HepG2 (cell line): ENCODE measurements at regions not wholly inside any gene's neighbourhood (a gene's known extent, or its start where the extent isn't known, plus 50 kb on each side); places are given as distances from the start of the nearest gene placed in this dataset.

ENCODE experiments used
- ATAC-seq: fragments of 200-7000 bp; cut with Tn5 transposase; 3 replicates; pipeline ENCODE4 v1.9.1; 2020; ENCODE audit warnings: mild to moderate bottlenecking, moderate library complexity
- BruUV-seq: library from RNA; stranded (reverse); fragments of 400-500 nt; replicated peaks from 2 replicates; lab custom pipeline; 2021; lab: Mats Ljungman, UMichigan
- CTCF ChIA-PET: fragments of 300-600 bp; formaldehyde crosslinking; extraction: SDS; loops from one replicate; lab custom pipeline; 2021; ENCODE audit warnings: low total read pairs, inconsistent platforms, low intra/inter-chr PET ratio; lab: Yijun Ruan, JAX
- POLR2A ChIA-PET: fragments of 350-600 bp; sonication (Branson Sonifier 250); formaldehyde crosslinking; loops from one replicate; lab custom pipeline; 2020; ENCODE audit warnings: antibody characterized with exemption, inconsistent platforms; lab: Yijun Ruan, JAX
- DNase-seq: peaks from one replicate; pipeline ENCODE4 v3.0.0-alpha.2; 2015; ENCODE audit warnings: low spot score
- FAIRE-seq: peaks from 3 replicates; lab custom pipeline; 2011; peaks lifted over from hg19 to GRCh38; lab: Jason Lieb, UNC
- H2AFZ ChIP-seq: one replicate; pipeline ENCODE4 v1.6.1; 2011; ENCODE audit warnings: low read length, inconsistent platforms
- H3K27ac ChIP-seq: fragments of 300-600 bp; 3 replicates; pipeline ENCODE4 v1.8.0; 2011; ENCODE audit warnings: mixed run types, mild to moderate bottlenecking, mixed read lengths, low read length, inconsistent platforms; ENCODE audit not compliant: insufficient read depth; ENCODE audit errors: extremely low read length
- H3K27me3 ChIP-seq, 2 experiments: fragments of 200-600 bp in 1 of 2; 2 replicates in 1 of 2; 3 replicates in 1 of 2; pipeline versions ENCODE4 v1.6.0 to v1.8.0; 2011; ENCODE audit warnings: low read length in 2 of 2, mild to moderate bottlenecking in 2 of 2, moderate library complexity in 2 of 2, inconsistent platforms in 1 of 2; ENCODE audit not compliant: insufficient read depth in 2 of 2, control insufficient read depth in 1 of 2
- H3K36me3 ChIP-seq, 2 experiments: fragments of 200-600 bp in 1 of 2; replicated peaks in 1 of 2; 2 replicates in 1 of 2; 3 replicates in 1 of 2; pipeline versions ENCODE4 v1.5.1 to v1.8.0; 2011; ENCODE audit warnings: low read length in 2 of 2, inconsistent platforms in 1 of 2; ENCODE audit not compliant: insufficient read depth in 2 of 2, control insufficient read depth in 1 of 2
- H3K4me1 ChIP-seq: 2 replicates; pipeline ENCODE4 v1.5.1; 2012; ENCODE audit warnings: low read length, inconsistent platforms; ENCODE audit not compliant: insufficient read depth
- H3K4me2 ChIP-seq: 2 replicates; pipeline ENCODE4 v1.6.0; 2011; ENCODE audit warnings: low read depth, low read length, inconsistent platforms
- H3K4me3 ChIP-seq, 3 experiments: fragments of 200-600 bp in 1 of 3; sonication (generic), shearing (Covaris generic) in 1 of 3; replicated peaks in 1 of 3; 2 replicates each; pipeline ENCODE4 v1.5.1; 2011 to 2016; ENCODE audit warnings: low read length in 3 of 3, inconsistent platforms in 2 of 3, low read depth in 2 of 3, mild to moderate bottlenecking in 2 of 3, control low read depth in 1 of 3, mixed read lengths in 1 of 3; ENCODE audit not compliant: insufficient read depth in 1 of 3
- H3K79me2 ChIP-seq: one replicate; pipeline ENCODE4 v1.6.1; 2011; ENCODE audit warnings: low read length, inconsistent platforms; ENCODE audit not compliant: insufficient read depth
- H3K9ac ChIP-seq: 2 replicates; pipeline ENCODE4 v1.6.0; 2011; ENCODE audit warnings: mild to moderate bottlenecking, low read depth, low read length, inconsistent platforms; ENCODE audit not compliant: insufficient read depth
- H3K9me3 ChIP-seq: 2 replicates; pipeline ENCODE4 v1.5.1; 2012; ENCODE audit warnings: mild to moderate bottlenecking, low read length
- H4K20me1 ChIP-seq: 2 replicates; pipeline ENCODE4 v1.6.0; 2011; ENCODE audit warnings: inconsistent platforms, mild to moderate bottlenecking, low read length, moderate library complexity; ENCODE audit not compliant: insufficient read depth
- MTERF4 ChIP-seq: sonication (generic); formaldehyde crosslinking; IDR thresholded peaks from 2 replicates; pipeline ENCODE4 v1.8.0; 2023; ENCODE audit warnings: mild to moderate bottlenecking, missing genetic modification reagents
- RBM39 ChIP-seq: fragments of 200-400 bp; formaldehyde crosslinking; IDR thresholded peaks from one replicate; pipeline ENCODE4 v1.6.1; 2018; ENCODE audit warnings: antibody characterized with exemption, mild to moderate bottlenecking, low read depth, low read length; ENCODE audit not compliant: poor library complexity, severe bottlenecking
- SMARCC2 ChIP-seq: fragments of 450-650 bp; IDR thresholded peaks from 2 replicates; pipeline ENCODE4 v1.6.1; 2017; ENCODE audit warnings: antibody characterized with exemption, mild to moderate bottlenecking
- ZNF432 ChIP-seq: sonication (generic); formaldehyde crosslinking; IDR thresholded peaks from 2 replicates; pipeline ENCODE4 v1.5.0; 2020; ENCODE audit warnings: missing genetic modification reagents, mild to moderate bottlenecking, borderline replicate concordance
- ZNF496 ChIP-seq: sonication (generic); formaldehyde crosslinking; IDR thresholded peaks from 2 replicates; pipeline ENCODE4 v1.8.1; 2023; ENCODE audit warnings: mild to moderate bottlenecking, moderate library complexity, missing genetic modification reagents; ENCODE audit not compliant: insufficient replicate concordance
- ZNF646 ChIP-seq: sonication (generic); formaldehyde crosslinking; IDR thresholded peaks from 2 replicates; pipeline ENCODE4 v1.9.0; 2021; ENCODE audit warnings: mild to moderate bottlenecking, missing genetic modification reagents
- ZNF788 ChIP-seq: sonication (generic); formaldehyde crosslinking; IDR thresholded peaks from 2 replicates; pipeline ENCODE4 v1.5.0; 2020; ENCODE audit warnings: mild to moderate bottlenecking, missing genetic modification reagents, borderline replicate concordance
- WGBS: methylation state at CpG from one replicate; pipeline ENCODE4 v1.1.6; 2017; ENCODE audit warnings: low lambda C conversion rate; 5-methylcytosine and 5-hydroxymethylcytosine counted together
- in situ Hi-C: cut with HindIII; loops from 2 replicates; pipeline ENCODE4 v1.10.0; 2017; ENCODE audit warnings: low pct_unique_long_range_greater_than_20kb; ENCODE audit not compliant: extremely low pct_ligation_motif_present
- intact Hi-C: fragments of 100-400 bp; cut with micrococcal nuclease; formaldehyde crosslinking; loops from one replicate; pipeline ENCODE4 v1.10.0; 2022; ENCODE audit not compliant: unreplicated experiment

GRCh38 chr6:159353193-159353592, 184.0 kb downstream of the FNDC1 start:
- peaks cover 0 to 14% of the 10 kb centered on the region in 2 experiments; a peak in 2 of 5 replicates for H3K27me3 ChIP-seq
- no peak for FAIRE-seq
- H3K36me3 ChIP-seq: no peaks in the 10 kb centered on the region
- no TSS peak for BruUV-seq
- no peaks in the 10 kb centered on the region for H3K4me1 ChIP-seq
- no peak for ATAC-seq
- H3K9me3 ChIP-seq: no peaks in the 10 kb centered on the region
- no peaks in the 10 kb centered on the region for H4K20me1 ChIP-seq
- in situ Hi-C loops: no loop called here
- no peak for DNase-seq
- 0% methylated on average over 1 of the region's 3 CpGs for WGBS
- H2AFZ ChIP-seq: no peak overlapping the region
- POLR2A ChIA-PET: no interaction called here
- intact Hi-C loops: no loop called here
- no peaks in the 10 kb centered on the region for H3K79me2 ChIP-seq
- H3K4me2 ChIP-seq: no peak overlapping the region
- H3K9ac ChIP-seq: no peak overlapping the region
- CTCF ChIA-PET: no interaction called here
- H3K27ac ChIP-seq: no peak overlapping the region
- no peak overlapping the region for H3K4me3 ChIP-seq
- TF ChIP-seq ZNF788 (CRISPR knock-in tag) (no peak), MTERF4 (CRISPR knock-in tag) (no peak), ZNF496 (CRISPR knock-in tag) (no peak), RBM39 (no peak), ZNF646 (CRISPR knock-in tag) (no peak), SMARCC2 (no peak), ZNF432 (CRISPR knock-in tag) (no peak)
- TF ChIP-seq, all 625 proteins: peak for 0
